Lower lobe of right lung (tissue), 2 donors: ENCODE measurements at regions not wholly inside any gene's neighbourhood (a gene's known extent, or its start where the extent isn't known, plus 50 kb on each side); places are given as distances from the start of the nearest gene placed in this dataset.

Source experiments
- ATAC-seq, 2 donors: fragments of 200-7000 bp; cut with Tn5 transposase; one replicate each; pipeline ENCODE4 v1.9.1; 2020 to 2022; ENCODE audit warnings: mild to moderate bottlenecking in 2 of 2, moderate library complexity in 2 of 2
- DNase-seq: peaks from one replicate; pipeline ENCODE4 v3.0.0-alpha.2; 2020
- H3K27ac ChIP-seq: fragments of 200-600 bp; one replicate; pipeline ENCODE4 v1.8.0; 2022
- H3K27me3 ChIP-seq: fragments of 200-600 bp; one replicate; pipeline ENCODE4 v1.8.0; 2022; ENCODE audit warnings: low read depth
- H3K36me3 ChIP-seq: fragments of 200-600 bp; one replicate; pipeline ENCODE4 v1.8.0; 2022; ENCODE audit warnings: mild to moderate bottlenecking
- H3K4me1 ChIP-seq: fragments of 200-600 bp; one replicate; pipeline ENCODE4 v1.8.0; 2022
- H3K4me3 ChIP-seq: fragments of 200-600 bp; one replicate; pipeline ENCODE4 v1.8.0; 2022; ENCODE audit warnings: mild to moderate bottlenecking
- H3K9me3 ChIP-seq: fragments of 200-600 bp; one replicate; pipeline ENCODE4 v1.8.0; 2022
- CTCF ChIP-seq: fragments of 200-600 bp; IDR thresholded peaks from one replicate; pipeline ENCODE4 v1.8.0; 2022; ENCODE audit warnings: antibody characterized with exemption, mild to moderate bottlenecking
- intact Hi-C: fragments of 100-400 bp; cut with DNase I; formaldehyde crosslinking; loops from one replicate; pipeline ENCODE4 v1.11.0; 2022
- donor health status: DM: no; HTN: yes; CAD: no; lungs with severe emphysema.

DNA sequence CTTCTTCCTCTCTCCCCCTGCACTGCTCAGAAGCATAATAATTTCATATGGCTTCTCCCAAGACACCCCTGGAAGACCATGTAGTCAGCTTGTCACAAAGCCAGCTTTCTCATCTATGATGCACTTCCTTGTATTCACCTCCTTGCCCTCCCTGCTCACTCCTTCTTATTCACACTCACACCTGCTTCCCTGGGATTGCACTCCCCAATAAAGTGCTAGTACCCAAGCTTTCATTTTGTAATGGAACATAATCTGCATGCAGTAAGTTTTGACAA lies 76.9 kb upstream of the FRMD4B start:
- no peaks in the 10 kb centered on the region for H3K36me3 ChIP-seq
- no peak for ATAC-seq
- intact Hi-C loops = no loop called here
- no peak for TF ChIP-seq CTCF
- H3K27me3 ChIP-seq = no peaks in the 10 kb centered on the region
- no peak overlapping the region for H3K4me3 ChIP-seq
- H3K27ac ChIP-seq = no peak overlapping the region
- no peaks in the 10 kb centered on the region for H3K9me3 ChIP-seq
- no peak for DNase-seq
- no peaks in the 10 kb centered on the region for H3K4me1 ChIP-seq

DNA sequence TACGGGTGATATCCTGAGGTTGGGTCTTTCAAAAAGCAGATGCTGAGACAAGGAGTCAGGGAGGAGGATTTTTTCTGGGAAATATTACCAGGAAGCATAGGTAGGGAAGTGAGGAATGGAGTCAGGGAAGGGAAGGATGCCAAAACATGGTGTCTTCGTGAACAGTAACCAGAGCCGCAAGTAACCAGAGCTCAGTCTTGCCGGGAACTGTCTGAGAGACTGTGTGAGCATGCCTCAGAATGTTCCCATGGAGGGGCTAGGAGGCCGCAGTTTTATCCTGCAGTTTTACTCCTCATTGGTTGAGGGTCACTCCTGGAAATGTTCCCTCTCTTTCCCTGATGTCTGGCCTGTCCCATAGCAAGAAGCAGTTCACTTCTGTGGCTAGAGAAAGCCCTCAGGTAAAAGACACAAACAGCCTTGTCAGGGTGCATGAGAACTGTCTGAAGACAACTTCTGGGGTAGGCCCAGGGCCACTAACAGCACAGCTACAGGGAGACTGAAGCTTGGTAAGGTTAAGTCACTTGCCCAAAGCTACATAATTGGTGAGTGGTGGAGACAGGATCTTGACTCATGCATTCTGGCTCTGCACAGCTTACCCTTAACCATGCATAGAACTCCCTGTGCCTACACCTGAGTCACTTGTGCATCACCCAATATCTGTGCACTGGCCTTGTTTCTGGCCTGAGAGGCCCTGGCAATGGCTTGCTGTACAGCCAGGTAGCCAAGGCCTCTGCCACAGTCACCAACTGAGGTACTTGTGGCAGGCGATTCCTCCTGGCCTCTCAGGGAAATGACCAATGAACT lies 76.3 kb upstream of the FRMD4B start:
- no peaks in the 10 kb centered on the region for H3K27me3 ChIP-seq
- intact Hi-C loops = no loop called here
- H3K27ac ChIP-seq = no peak overlapping the region
- H3K9me3 ChIP-seq = no peaks in the 10 kb centered on the region
- no peaks in the 10 kb centered on the region for H3K36me3 ChIP-seq
- H3K4me1 ChIP-seq = no peaks in the 10 kb centered on the region
- DNase-seq (no peak), ATAC-seq (no peak)
- TF ChIP-seq CTCF = no peak
- H3K4me3 ChIP-seq = no peak overlapping the region

- Histone ChIP-seq H3K4me1 (no peaks in the 10 kb centered on the region), H3K36me3 (no peaks in the 10 kb centered on the region), H3K4me3 (no peak overlapping the region), H3K9me3 (no peaks in the 10 kb centered on the region), H3K27me3 (no peaks in the 10 kb centered on the region), H3K27ac (no peak overlapping the region)
- TF ChIP-seq CTCF = no peak
- ATAC-seq = no peak
- intact Hi-C loops = no loop called here
- no peak for DNase-seq
These were observed 74.1 kb upstream of the FRMD4B start for GRCh38 chr3:69460034-69460433.

DNA sequence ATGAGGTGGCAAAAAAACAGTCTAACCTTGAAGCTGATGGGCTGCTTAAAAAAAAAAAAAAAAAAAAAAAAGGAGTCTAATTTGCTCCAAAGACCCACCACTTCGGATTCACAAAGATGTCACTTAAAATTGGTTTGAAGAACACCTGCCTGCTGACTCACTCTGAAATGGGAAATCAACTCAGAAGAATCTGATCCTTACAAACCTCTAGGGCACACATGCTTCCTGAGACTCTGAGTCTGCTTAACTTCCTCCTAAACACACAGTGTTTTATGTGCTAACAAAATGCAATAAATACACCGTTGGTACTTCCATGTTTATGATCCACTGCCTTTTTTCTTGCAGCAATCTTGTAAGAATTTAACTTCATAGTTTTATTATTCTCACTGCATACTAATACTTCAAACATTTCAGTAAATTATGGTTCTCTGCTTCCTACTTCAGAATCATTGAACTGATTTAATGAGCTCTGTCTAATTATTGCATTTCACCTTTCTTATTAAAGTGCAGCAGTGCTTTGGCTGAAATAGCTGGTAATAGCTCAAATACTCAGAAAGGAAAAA lies 73.0 kb upstream of the FRMD4B start:
- no peak overlapping the region for H3K4me3 ChIP-seq
- DNase-seq (no peak), ATAC-seq (no peak)
- no peaks in the 10 kb centered on the region for H3K36me3 ChIP-seq
- no peaks in the 10 kb centered on the region for H3K4me1 ChIP-seq
- no peak overlapping the region for H3K27ac ChIP-seq
- no peaks in the 10 kb centered on the region for H3K27me3 ChIP-seq
- intact Hi-C loops = no loop called here
- TF ChIP-seq CTCF = no peak
- no peaks in the 10 kb centered on the region for H3K9me3 ChIP-seq

GRCh38 chr3:69456631-69457030 lies 70.7 kb upstream of the FRMD4B start:
- ATAC-seq = no peak
- no peak for TF ChIP-seq CTCF
- H3K4me3 ChIP-seq = no peak overlapping the region
- no peaks in the 10 kb centered on the region for H3K9me3 ChIP-seq
- no peak overlapping the region for H3K27ac ChIP-seq
- H3K4me1 ChIP-seq = no peaks in the 10 kb centered on the region
- no peaks in the 10 kb centered on the region for H3K36me3 ChIP-seq
- H3K27me3 ChIP-seq = no peaks in the 10 kb centered on the region
- intact Hi-C loops = no loop called here
- no peak for DNase-seq
